Uterus (tissue), 3 donors: ENCODE measurements at regions not wholly inside any gene's neighbourhood (a gene's known extent, or its start where the extent isn't known, plus 50 kb on each side); places are given as distances from the start of the nearest gene placed in this dataset.

Experiments used
- DNase-seq, 2 donors: peaks; one replicate each; pipeline ENCODE4 v3.0.0-alpha.2; 2019 to 2020
- H3K27ac ChIP-seq, 2 donors: fragments of 200-600 bp; sonication (generic); 1 replicate in 1 of 2; 2 replicates in 1 of 2; pipeline ENCODE4 v1.5.1; 2016 to 2018
- H3K27me3 ChIP-seq, 2 donors: fragments of 200-600 bp; sonication (generic); one replicate each; pipeline ENCODE4 v1.5.1; 2018 to 2019; ENCODE audit warnings: control low read depth in 1 of 2
- H3K36me3 ChIP-seq, 2 donors: fragments of 200-600 bp; sonication (generic); one replicate each; pipeline ENCODE4 v1.5.1; 2019; ENCODE audit warnings: control low read depth in 1 of 2
- H3K4me1 ChIP-seq, 2 donors: fragments of 200-600 bp; sonication (generic); one replicate each; pipeline ENCODE4 v1.5.1; 2018 to 2019; ENCODE audit warnings: control low read depth in 1 of 2
- H3K4me3 ChIP-seq, 2 donors: fragments of 200-600 bp; sonication (generic); 1 replicate in 1 of 2; 2 replicates in 1 of 2; pipeline ENCODE4 v1.5.1; 2018 to 2019; ENCODE audit warnings: mild to moderate bottlenecking in 1 of 2
- H3K9me3 ChIP-seq, 2 donors: fragments of 200-600 bp; sonication (generic); one replicate each; pipeline ENCODE4 v1.5.1; 2019; ENCODE audit warnings: control low read depth in 1 of 2
- CTCF ChIP-seq, 4 experiments: fragments of 200-600 bp in 2 of 4; fragments of 450-650 bp in 2 of 4; sonication (generic) in 2 of 4; IDR thresholded peaks; one replicate each; pipeline ENCODE4 v1.5.1; 2016 to 2019; ENCODE audit warnings: antibody characterized with exemption in 4 of 4, mild to moderate bottlenecking in 2 of 4, moderate library complexity in 1 of 4
- POLR2A ChIP-seq, 2 donors: fragments of 450-650 bp; IDR thresholded peaks; one replicate each; pipeline ENCODE4 v1.6.1; 2016; ENCODE audit warnings: antibody characterized with exemption in 2 of 2, mild to moderate bottlenecking in 1 of 2, moderate library complexity in 1 of 2
- intact Hi-C: fragments of 100-400 bp; cut with DNase I; formaldehyde crosslinking; loops from one replicate; pipeline ENCODE4 v1.15.1; 2023; ENCODE audit warnings: low total_unique reads
- donor health status: DM: yes; HTN: yes; CAD: no.

- peak; percentile 26 to 55 for DNase-seq
- Histone ChIP-seq H3K27ac (no peak overlapping the region), H3K4me3 (no peak overlapping the region), H3K36me3 (no peaks in the 10 kb centered on the region), H3K9me3 (no peaks in the 10 kb centered on the region), H3K4me1 (no peaks in the 10 kb centered on the region), H3K27me3 (no peaks in the 10 kb centered on the region)
- intact Hi-C loops = no loop called here
- no peak for TF ChIP-seq POLR2A (IDR thresholded peaks at IDR 0.05)
- no peak for TF ChIP-seq CTCF (IDR thresholded peaks at IDR 0.05)
Measured at GRCh38 chr12:84070292-84070691, 842.3 kb downstream of the SLC6A15 start.

DNA sequence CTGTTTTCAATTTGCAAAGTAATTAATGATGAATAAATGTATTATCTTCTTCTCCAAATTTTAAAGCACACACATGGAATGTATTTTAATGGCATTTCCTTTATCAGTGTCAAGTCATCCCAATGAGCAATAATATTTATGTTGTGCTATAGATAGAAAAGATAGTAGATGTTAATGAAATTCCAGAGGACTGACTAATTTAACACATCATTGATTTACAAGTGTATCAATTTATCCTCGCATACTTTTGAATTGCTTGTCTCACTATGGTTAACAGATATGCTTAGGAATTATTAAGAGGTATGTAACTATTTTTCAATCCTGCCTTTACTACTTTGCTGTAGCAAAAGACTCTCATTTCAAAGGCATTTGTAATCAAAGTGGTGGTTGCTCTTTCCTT is 842.9 kb downstream of the SLC6A15 start:
- Histone ChIP-seq H3K27ac (no peak overlapping the region), H3K27me3 (no peaks in the 10 kb centered on the region), H3K4me3 (no peak overlapping the region), H3K9me3 (no peaks in the 10 kb centered on the region), H3K4me1 (no peaks in the 10 kb centered on the region), H3K36me3 (no peaks in the 10 kb centered on the region)
- TF ChIP-seq POLR2A (IDR thresholded peaks at IDR 0.05) = no peak
- no peak for TF ChIP-seq CTCF (IDR thresholded peaks at IDR 0.05)
- no peak for DNase-seq
- intact Hi-C loops = no loop called here

- H3K27me3 ChIP-seq = no peaks in the 10 kb centered on the region
- no peak for TF ChIP-seq CTCF (IDR thresholded peaks at IDR 0.05)
- TF ChIP-seq POLR2A (IDR thresholded peaks at IDR 0.05) = no peak
- no peaks in the 10 kb centered on the region for H3K4me1 ChIP-seq
- no peak for DNase-seq
- H3K27ac ChIP-seq = no peak overlapping the region
- H3K9me3 ChIP-seq = no peaks in the 10 kb centered on the region
- no peak overlapping the region for H3K4me3 ChIP-seq
- no peaks in the 10 kb centered on the region for H3K36me3 ChIP-seq
- intact Hi-C loops = no loop called here
Measured at GRCh38 chr12:84069198-84069597, 843.4 kb downstream of the SLC6A15 start.

- TF ChIP-seq CTCF (IDR thresholded peaks at IDR 0.05) (no peak), POLR2A (IDR thresholded peaks at IDR 0.05) (no peak)
- no peaks in the 10 kb centered on the region for H3K36me3 ChIP-seq
- no peaks in the 10 kb centered on the region for H3K27me3 ChIP-seq
- DNase-seq = no peak
- H3K27ac ChIP-seq = no peak overlapping the region
- H3K4me1 ChIP-seq = no peaks in the 10 kb centered on the region
- no peaks in the 10 kb centered on the region for H3K9me3 ChIP-seq
- H3K4me3 ChIP-seq = no peak overlapping the region
- intact Hi-C loops = no loop called here
Measured at GRCh38 chr12:84058136-84058535, 854.5 kb downstream of the SLC6A15 start.

DNA sequence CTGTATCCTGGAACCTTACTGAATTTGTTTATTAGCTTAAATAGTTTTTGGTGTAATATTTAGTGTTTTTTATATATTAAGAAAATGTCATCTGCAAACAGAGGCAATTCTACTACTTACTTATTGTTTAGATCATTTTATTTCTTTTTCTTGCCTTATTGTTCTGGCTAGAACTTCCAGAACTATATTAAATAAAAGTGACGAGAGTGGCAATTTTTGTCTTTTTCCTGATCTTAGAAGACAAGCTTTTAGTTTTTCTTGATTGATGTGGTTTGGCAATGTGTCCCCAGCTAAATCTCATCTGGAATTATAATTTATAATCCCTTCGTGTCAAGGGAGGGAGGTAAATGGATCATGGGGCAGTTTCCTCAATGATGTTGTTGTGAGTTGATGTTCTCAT is 857.8 kb downstream of the SLC6A15 start:
- H3K4me3 ChIP-seq = no peak overlapping the region
- H3K36me3 ChIP-seq = no peaks in the 10 kb centered on the region
- no peak overlapping the region for H3K27ac ChIP-seq
- intact Hi-C loops = no loop called here
- no peak for DNase-seq
- no peaks in the 10 kb centered on the region for H3K4me1 ChIP-seq
- TF ChIP-seq POLR2A (IDR thresholded peaks at IDR 0.05) (no peak), CTCF (IDR thresholded peaks at IDR 0.05) (no peak)
- H3K9me3 ChIP-seq = no peaks in the 10 kb centered on the region
- H3K27me3 ChIP-seq = no peaks in the 10 kb centered on the region
